ENCODE measurements at regions not wholly inside any gene's neighbourhood (a gene's known extent, or its start where the extent isn't known, plus 50 kb on each side); places are given as distances from the start of the nearest gene placed in this dataset.

- no peak for TF ChIP-seq CTCF (IDR thresholded peaks at IDR 0.05; ENCODE audit: borderline replicate concordance, extremely low read depth, low read length, poor library complexity, severe bottlenecking)
- no peak for TF ChIP-seq EZH2 (IDR thresholded peaks at IDR 0.05; ENCODE audit: borderline replicate concordance, low read depth, low read length, severe bottlenecking)
Observed at GRCh38 chr6:165715428-165715827, 52.4 kb upstream of the PDE10A start.

Data from DND-41 (cell line).